Testis (tissue), 2 donors: ENCODE measurements at regions not wholly inside any gene's neighbourhood (a gene's known extent, or its start where the extent isn't known, plus 50 kb on each side); places are given as distances from the start of the nearest gene placed in this dataset.

ENCODE experiments used
- DNase-seq: peaks from one replicate; pipeline ENCODE4 v3.0.0-alpha.2; 2019
- H3K27ac ChIP-seq, 2 donors: fragments of 200-600 bp; sonication (generic); one replicate each; pipeline ENCODE4 v1.5.1; 2019
- H3K27me3 ChIP-seq: fragments of 200-600 bp; sonication (generic); one replicate; pipeline ENCODE4 v1.5.1; 2019
- H3K36me3 ChIP-seq: fragments of 200-600 bp; sonication (generic); one replicate; pipeline ENCODE4 v1.5.1; 2017; ENCODE audit warnings: low read depth; ENCODE audit errors: missing control alignments
- H3K4me1 ChIP-seq: fragments of 200-600 bp; sonication (generic); one replicate; pipeline ENCODE4 v1.5.1; 2019
- H3K4me3 ChIP-seq, 2 donors: fragments of 200-600 bp; sonication (generic); one replicate each; pipeline ENCODE4 v1.5.1; 2017 to 2019
- H3K9me3 ChIP-seq: fragments of 200-600 bp; sonication (generic); one replicate; pipeline ENCODE4 v1.5.1; 2017
- CTCF ChIP-seq, 3 experiments: fragments of 450-650 bp in 2 of 3; fragments of 200-600 bp in 1 of 3; sonication (generic) in 1 of 3; IDR thresholded peaks; one replicate each; pipeline ENCODE4 v1.5.1; 2016 to 2019; ENCODE audit warnings: antibody characterized with exemption in 3 of 3, mild to moderate bottlenecking in 2 of 3, moderate library complexity in 1 of 3
- POLR2A ChIP-seq: fragments of 450-650 bp; IDR thresholded peaks from one replicate; pipeline ENCODE4 v1.6.1; 2017; ENCODE audit warnings: antibody characterized with exemption, mild to moderate bottlenecking, moderate library complexity
- WGBS, 2 donors: methylation state at CpG; one replicate each; pipeline ENCODE4 v1.1.5; 2018; 5-methylcytosine and 5-hydroxymethylcytosine counted together
- intact Hi-C: fragments of 100-400 bp; cut with DNase I; formaldehyde crosslinking; loops from one replicate; pipeline ENCODE4 v1.15.1; 2023; ENCODE audit warnings: low total_unique reads

- no peak overlapping the region for H3K4me3 ChIP-seq
Observed at GRCh38 chr11:92714111-92714510, 255.3 kb upstream of the MTNR1B start.

DNA sequence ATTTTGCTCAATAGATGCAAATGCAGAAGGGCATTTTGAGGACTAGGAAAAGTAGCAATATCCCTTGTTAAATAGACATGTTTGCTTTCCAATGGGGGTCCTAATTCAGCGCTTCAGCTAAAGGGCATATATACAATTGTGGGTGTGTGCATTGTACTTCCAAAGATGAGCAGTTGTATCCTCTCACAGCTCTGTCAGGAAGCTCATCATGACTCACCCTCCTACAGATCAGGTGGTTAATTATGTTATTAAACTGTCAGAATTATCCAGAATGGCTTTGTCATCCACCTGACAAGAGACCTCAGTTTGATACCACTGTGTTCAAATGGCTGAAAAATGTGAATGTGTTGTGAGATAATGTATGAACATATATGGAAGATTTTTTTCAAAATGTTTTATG is 252.2 kb upstream of the MTNR1B start:
- no peak overlapping the region for H3K27ac ChIP-seq
- no peak overlapping the region for H3K4me3 ChIP-seq
- H3K4me1 ChIP-seq, result no peaks in the 10 kb centered on the region
- no peaks in the 10 kb centered on the region for H3K36me3 ChIP-seq
- H3K9me3 ChIP-seq, result no peaks in the 10 kb centered on the region
- TF ChIP-seq POLR2A (no peak), CTCF (IDR thresholded peaks at IDR 0.05) (no peak)
- WGBS, 2 donors, result 93 to 95% methylated on average over 1 of the region's 1 CpG
- no peaks in the 10 kb centered on the region for H3K27me3 ChIP-seq
- intact Hi-C loops, result no loop called here
- no peak for DNase-seq

More at GRCh38 chr11:92714111-92714510, 255.3 kb upstream of the MTNR1B start:
- TF ChIP-seq CTCF (IDR thresholded peaks at IDR 0.05) (no peak), POLR2A (no peak)
- Histone ChIP-seq H3K36me3 (no peaks in the 10 kb centered on the region), H3K9me3 (no peaks in the 10 kb centered on the region), H3K27ac (no peak overlapping the region), H3K4me1 (no peaks in the 10 kb centered on the region), H3K27me3 (no peaks in the 10 kb centered on the region)
- intact Hi-C loops, result no loop called here
- DNase-seq, result no peak
- WGBS, 2 donors, result 74 to 85% methylated on average over 1 of the region's 1 CpG

DNA sequence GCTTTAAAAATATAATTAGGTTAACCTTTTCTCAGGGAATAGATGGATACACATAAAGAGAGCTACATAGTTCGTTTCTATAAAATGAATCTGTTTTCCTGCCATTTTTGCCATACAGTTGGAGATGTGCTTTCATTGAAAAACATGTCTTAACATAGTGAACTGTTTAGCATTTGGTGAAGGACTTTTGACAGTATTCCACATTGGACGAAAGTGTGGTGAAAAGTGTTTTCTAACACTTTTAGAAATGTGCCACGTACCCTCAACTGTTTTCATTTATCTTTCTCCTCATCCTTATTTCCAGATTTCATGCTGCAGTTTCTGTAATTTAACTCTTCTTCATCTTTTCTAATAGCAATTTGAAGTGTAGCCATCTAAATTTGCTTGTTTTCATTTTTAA is 249.1 kb upstream of the MTNR1B start:
- no peak for DNase-seq

DNA sequence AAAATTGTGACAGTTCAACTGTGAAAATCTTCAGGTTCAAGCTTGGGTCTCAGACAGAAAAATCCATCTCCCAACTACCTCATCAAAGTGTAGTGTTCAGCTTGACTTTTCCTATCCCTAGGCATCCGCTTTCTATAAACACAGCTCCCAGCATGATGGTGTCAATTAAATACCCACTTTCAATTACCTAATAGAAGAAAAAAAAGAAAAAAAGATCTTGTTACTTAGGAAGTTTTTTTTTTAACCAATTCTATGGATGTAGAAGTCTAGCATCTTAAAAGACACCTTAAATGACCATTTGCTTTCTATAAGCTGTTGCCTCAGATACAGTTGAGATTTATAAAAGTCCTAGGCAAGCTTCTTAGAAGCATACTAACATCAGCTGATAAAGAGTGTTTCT is 244.1 kb upstream of the MTNR1B start:
- no peak for TF ChIP-seq POLR2A
- TF ChIP-seq CTCF (IDR thresholded peaks at IDR 0.05), result no peak
- Histone ChIP-seq H3K4me1 (no peaks in the 10 kb centered on the region), H3K36me3 (no peaks in the 10 kb centered on the region), H3K27ac (no peak overlapping the region), H3K4me3 (no peak overlapping the region), H3K9me3 (no peaks in the 10 kb centered on the region), H3K27me3 (no peaks in the 10 kb centered on the region)
- no peak for DNase-seq
- intact Hi-C loops, result no loop called here
- WGBS, 2 donors, result 91 to 98% methylated on average over 1 of the region's 1 CpG

More for the DNA sequence above, 249.1 kb upstream of the MTNR1B start:
- TF ChIP-seq POLR2A, result no peak
- TF ChIP-seq CTCF (IDR thresholded peaks at IDR 0.05), result no peak
- no peaks in the 10 kb centered on the region for H3K4me1 ChIP-seq
- WGBS, 2 donors, result 87 to 88% methylated on average over 3 of the region's 3 CpGs
- no peaks in the 10 kb centered on the region for H3K36me3 ChIP-seq
- H3K9me3 ChIP-seq, result no peaks in the 10 kb centered on the region
- no peak overlapping the region for H3K27ac ChIP-seq
- H3K4me3 ChIP-seq, result no peak overlapping the region
- no peaks in the 10 kb centered on the region for H3K27me3 ChIP-seq
- intact Hi-C loops, result no loop called here

DNA sequence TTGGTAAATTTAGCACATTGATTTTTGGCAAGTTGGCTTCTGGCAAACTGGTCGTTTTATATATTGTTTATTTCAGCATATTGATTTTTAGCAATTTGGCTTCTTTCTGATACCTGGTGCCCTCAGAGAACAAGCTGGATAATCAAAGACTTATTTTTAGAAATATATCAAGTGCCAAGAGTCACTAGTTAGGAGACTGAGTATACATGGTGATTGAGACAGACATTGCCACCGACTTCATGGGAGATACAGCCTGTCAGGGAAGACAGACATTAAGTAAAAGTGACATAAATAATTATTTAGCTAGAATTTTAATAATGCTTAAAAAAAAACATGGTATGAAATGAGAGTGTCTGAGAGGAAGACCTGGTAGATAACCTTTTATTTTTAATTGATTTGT is 242.3 kb upstream of the MTNR1B start:
- Histone ChIP-seq H3K27me3 (no peaks in the 10 kb centered on the region), H3K36me3 (no peaks in the 10 kb centered on the region), H3K4me1 (no peaks in the 10 kb centered on the region), H3K9me3 (no peaks in the 10 kb centered on the region), H3K27ac (no peak overlapping the region), H3K4me3 (no peak overlapping the region)
- WGBS, 2 donors, result 81 to 88% methylated on average over 2 of the region's 2 CpGs
- no peak for TF ChIP-seq POLR2A
- TF ChIP-seq CTCF (IDR thresholded peaks at IDR 0.05), result no peak
- DNase-seq, result no peak
- intact Hi-C loops, result no loop called here
